SW 1271 (cell line): ENCODE measurements at regions not wholly inside any gene's neighbourhood (a gene's known extent, or its start where the extent isn't known, plus 50 kb on each side); places are given as distances from the start of the nearest gene placed in this dataset.
A peak's percentile ranks its signal among the peaks of the same experiment; 100 is the strongest.

Source experiments
- DNase-seq, 2 experiments: peaks; one replicate each; lab custom pipeline; 2025; lab: John Stamatoyannopoulos, UW

DNA sequence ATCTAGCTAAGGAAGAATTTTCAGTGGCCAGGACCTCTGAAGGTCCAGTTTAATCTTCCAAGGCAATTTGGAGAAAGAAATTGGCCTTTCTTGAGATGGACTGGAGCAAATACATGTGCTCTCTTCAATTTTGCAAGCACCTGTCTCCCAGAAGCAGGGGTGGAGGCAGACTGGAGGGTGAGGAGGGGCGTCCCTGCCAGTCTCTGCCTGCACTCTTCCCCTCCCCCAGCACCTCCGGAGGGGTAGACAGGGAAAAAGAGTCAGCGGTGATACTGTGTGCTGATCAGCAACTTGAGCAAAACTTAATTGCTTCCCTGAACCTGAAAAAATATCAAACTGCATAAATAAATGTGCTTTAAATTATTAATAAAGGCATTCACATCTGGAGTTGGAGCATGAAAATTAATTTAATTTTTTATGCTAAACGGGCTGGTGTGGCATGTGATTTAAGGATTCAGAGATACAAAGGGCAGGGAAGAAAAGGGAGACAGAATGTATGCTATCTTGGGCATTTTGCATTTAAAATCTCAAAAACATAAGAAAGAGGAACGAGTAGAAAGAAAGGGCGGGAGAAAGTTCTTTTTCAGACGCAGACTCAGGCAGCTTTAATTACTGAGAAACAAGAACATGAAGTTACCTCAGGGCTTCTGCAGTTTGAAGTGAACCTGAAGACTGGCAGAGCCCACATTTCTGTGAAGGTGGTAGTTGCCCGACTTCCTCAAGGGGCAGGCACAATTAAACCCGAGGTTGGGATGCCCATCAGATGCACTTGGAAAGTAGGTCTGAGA lies 319.7 kb downstream of the UACA start:
- no peak for DNase-seq

DNA sequence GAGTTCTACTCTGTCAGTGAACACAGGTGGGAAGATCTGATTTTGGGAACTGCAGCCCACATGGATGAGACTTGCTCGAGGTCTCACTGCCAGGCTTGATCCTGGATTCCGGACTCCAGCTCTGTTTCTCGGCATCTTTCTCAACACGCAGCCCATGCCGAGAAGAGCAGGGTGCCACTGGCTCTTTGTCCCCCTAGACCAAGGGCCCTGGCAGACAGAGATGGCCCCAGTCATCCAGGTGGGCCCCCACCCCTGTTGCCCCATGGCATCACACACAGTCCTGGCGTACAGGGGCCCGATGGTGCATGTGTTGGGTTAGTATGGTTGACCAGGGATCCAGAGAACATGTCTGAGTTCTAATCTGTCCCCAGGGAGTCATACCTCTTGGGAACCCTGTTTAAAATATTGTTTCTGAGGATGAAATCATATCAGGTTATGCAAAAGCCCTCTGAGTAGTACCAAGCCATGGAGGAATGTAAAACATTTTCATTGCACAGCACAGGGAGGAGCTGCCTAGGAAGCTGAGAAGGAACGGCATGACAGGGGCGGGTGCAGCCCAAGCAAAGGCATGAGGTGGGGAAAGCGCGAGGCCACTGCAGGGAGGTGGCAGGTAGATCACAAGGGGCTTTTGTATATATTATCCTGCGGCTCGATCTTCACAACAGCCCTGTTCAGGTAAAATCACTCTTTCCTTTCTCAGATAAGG lies 320.6 kb downstream of the UACA start:
- DNase-seq = no peak

DNA sequence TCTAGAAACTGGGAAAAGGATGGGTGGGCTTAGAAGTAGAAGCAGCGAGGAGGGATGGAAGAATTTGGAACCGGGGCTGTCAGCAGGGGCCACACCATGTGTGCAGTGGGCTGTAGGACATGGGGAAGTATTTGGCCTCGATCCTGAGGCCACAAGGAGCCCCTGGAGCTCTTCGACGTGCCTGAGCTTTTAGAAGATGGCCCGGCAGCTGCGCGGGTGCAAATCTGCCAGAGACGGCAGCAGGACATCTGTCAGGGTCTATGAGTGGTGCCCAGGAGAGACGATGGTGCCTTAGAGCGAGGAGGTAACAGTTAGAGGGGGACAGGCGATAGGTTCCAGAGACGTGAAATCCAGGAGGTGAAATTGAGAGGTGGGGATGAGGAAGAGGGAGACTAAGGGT lies 321.1 kb downstream of the UACA start:
- DNase-seq = no peak

DNA sequence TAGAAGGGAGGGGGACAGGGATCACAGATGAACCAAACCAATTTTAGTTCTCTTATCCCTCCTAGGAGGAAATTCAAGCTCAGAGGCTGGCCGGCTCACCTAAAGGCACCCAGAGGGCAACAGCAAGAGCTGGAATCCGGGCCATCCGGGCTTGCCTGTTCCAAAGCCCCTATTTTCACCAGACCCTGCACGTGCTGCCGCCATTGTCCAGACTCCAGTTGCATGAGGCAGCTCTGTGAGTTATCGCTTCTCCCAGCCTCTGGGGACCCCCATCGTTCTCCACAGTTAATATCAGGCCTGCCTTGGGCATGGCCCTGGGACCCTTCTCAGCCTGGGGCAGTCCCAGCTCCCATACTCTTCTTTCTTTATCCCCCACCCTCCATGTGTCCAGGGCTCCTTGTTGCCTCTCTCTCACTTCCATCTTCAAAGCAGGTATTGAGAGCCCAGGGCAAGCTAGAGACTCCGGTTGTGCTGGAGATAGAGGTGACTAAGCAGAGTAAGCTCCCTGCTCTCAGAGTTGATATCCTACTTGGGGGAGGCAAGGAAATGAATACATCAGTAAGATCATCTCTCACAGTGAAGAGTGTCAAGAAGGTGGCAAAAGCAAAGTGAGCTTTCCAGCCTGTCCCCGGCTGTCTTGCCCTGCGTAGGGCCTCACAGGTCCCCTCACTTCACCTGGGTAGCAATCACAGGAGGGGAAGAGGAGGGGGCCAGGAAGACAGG lies 322.8 kb downstream of the UACA start:
- DNase-seq = no peak

DNA sequence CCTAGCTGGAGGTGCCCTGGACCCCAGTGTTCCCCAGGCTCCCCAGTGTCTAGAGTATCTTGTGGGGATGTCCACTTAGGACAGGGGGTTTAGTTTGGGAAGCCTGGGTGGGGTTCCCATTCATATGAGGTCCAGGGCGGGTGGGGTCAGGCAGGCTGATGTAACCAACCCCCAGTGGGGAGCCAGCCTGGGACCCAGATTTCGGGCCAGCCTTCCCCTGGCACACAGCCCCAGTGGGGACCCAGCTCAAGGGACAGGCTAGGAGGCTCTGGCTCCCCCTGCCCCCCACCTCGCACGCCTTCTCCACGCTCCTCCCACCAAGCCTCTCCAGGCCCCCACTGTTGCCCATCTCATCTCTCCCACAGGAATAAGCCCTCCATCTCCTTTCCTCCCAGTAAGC lies 323.5 kb downstream of the UACA start:
- DNase-seq = no peak

DNA sequence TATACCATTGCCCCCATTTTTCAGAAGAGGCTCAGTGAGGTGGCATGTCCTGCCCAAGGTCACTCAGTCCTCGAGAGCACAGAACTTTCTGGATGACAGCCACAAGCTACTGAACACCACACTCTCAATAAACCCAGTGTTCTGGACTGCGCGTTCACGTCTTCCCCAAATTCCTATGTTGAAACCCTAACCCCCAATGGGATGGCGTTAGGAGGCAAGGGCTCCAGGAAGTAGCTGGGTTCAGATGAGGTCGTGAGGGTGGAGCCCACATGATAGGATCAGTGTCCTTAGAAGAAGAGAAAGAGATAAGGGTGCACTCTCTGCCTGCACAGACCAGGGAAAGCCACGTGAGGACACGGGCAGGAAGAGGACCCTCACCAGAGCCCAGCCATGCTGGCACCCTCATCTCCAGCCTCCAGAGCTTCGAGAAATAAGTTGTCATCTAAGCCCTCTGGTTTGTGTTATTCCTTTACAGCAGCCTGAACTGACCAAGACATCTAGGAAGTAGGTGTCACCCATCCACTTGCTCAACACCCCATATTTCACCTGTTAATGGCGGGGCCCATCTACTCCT lies 324.0 kb downstream of the UACA start:
- no peak for DNase-seq

DNA sequence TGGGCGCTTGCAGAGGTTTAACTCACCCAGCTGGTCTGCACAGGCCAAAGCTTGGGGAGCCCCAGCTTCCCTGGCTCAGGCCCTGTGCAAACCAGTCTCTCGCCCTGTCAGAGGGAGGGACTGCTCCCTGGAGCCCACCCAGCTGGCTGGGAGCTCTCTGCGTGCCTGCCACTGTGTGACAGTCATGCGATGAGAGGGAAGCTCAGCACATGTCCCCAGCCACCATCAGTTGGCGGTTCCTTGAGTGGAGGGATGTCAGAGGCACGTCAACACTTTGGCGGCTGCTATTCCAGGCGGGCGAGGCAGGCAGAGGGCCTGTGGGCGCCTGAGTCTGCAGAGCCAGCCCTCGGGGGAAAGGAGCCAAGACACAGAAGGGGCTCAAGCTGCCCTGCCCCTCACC lies 324.6 kb downstream of the UACA start:
- DNase-seq = no peak

DNA sequence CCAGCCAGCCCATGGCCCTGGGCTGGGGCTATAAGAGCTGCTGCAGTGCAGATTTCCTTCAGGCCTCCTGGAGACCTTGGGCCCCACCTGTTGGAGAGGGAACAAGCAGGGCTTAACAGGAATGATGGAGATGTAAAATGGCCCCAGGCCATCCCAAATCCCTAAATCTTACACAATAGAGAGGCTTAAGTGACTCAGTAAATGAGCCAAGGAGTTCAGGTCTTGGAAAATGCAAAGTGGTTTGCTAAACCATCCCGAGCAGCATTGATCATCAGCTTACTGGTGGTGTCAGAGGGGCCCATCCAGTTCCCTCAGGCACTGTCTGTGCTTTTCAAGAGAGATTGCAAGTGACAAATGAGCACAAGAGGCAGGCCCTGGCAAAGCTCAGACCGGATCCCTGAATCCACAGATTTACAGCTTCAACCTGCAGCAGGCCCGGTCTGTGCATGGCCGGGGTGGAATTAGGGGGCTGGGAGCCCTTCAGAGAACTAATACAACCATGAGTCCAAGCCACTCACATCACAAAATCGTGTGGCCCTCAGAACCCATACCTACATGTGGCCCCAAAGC lies 325.4 kb downstream of the UACA start:
- DNase-seq = no peak

DNA sequence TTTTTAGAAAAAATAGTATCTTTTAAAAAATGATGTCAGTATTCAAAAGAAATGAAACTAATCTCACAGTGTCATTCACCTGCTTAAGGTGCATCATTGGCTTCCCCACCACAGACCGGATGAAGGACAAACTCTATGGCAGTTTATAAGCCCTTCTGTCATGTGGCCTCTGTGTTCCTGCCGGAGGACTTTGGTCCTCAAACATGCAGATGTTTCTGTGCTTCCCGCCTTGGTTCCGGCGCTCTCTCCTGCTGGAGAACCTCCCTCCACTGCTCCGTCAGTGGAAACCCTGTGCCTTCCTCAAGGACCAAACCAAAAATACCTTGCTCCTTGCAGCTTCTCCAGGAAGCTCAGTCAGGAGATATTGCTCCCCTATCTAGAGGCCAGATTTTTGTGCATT lies 326.3 kb downstream of the UACA start:
- DNase-seq = no peak

DNA sequence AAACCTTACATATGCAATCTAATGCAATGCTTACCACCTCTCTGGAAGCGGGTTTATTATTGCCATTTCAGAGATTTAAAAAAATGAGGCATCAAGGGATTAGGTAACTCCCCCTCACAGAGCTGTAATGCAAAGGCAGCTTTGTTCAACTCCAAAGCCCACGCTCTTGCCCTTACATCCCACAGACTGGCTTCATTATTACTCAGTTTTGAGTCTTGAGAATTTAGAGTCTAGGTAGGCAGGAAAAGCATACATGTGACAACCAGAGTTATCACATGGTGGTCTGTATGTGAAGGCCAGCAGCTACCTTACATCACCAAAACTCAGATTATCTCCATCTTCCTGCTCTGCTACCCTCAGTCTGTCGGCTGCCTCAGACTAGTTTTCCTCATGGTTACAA lies 326.9 kb downstream of the UACA start:
- DNase-seq = no peak

DNA sequence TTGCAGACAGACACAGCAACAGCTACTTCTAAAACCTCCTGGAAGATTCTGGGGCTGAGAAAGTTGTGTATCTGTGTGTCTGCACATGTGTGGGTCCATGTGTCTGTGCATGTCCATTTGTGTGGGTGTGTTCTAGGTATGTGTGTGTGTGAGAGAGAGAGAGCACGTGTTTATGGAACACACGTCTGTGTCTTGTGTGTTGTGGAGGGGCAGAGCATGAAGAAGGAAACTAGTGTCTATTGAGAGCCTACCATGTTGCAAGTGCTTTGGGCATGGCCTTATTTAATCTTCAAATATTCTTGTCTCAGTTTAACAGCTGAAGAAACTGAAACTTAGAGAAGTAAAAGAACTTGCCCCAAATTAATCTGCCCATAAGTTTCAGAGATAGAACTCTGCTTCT lies 327.5 kb downstream of the UACA start:
- no peak for DNase-seq

DNA sequence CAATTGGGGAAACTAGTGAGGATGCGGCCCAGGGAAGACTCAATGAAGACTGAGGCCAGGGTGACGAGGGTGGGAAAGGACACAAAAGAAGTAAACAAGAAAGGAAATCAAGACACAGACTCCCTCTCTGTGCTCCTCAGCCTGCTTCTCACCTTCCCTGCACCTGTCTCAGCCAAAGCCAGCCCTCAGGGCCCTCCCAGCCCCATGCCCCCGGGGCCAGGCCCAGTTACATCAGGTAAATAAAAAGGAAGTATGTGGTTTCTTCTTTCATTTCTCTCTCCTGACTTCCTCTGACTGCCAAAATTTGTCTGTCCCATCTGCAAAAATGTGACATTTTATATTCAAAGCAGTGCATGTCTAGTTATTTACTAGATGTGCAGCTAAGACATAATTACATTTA lies 328.0 kb downstream of the UACA start:
- no peak for DNase-seq

DNA sequence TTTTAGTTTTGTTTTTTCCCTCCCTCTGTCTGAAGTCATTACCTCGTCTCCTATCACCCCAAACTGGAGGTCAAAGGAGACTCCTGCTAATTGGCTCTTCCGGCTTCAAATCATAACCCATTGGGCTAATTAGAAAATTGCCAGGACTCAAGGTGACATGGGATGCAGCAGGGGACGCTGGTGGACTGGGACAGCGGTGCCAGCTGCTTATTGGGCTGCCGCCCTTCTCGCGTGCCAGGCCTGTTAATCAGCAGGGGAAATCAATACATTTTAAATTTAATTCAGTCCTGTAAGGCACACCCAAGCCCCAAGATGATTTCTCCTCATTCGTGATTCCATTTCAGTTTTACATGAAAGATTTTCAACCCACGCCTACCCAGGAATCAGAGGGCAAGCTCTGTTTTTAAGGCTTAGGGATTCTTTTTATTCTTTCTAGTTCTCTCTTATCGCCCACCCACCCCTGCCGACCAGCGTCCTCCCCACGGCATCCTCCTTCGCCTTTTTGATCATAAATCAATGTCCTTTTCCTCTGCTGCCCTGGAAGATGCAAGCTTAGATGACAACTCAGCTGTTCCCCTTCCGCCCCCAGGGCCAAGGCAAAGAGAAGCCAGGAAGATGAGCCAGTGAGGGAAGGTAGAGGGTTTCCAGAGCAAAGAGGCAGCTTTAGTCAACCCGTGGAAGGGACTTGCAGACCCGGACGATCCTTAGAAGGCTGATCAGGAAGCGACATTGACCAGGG lies 329.6 kb downstream of the UACA start:
- DNase-seq = no peak

DNA sequence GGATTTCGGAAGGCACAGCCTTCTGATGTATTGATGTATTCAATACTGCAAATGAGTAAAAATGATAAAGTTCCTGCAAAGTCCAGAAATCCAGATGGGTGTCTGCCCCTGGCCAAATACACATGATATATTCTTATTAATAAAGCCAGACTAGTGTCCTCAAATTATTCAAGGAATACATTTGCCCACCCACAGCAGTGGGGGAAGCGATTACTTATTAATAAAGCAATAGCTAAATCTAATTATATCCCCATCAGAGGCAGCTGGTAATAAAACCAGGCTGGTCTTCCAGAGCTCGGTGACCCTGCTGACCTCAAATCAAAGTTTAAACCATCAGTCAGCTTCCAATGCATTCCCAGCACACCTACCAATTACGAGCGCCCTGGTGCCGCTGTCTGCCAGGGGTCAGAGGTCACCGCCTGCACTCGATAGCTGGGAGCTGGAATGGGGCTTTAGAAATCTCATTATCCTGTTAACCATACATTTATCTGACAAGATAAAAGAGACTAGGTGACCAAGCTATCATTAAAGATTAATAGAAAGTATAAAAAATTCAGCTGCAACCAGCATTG lies 330.3 kb downstream of the UACA start:
- no peak for DNase-seq

DNA sequence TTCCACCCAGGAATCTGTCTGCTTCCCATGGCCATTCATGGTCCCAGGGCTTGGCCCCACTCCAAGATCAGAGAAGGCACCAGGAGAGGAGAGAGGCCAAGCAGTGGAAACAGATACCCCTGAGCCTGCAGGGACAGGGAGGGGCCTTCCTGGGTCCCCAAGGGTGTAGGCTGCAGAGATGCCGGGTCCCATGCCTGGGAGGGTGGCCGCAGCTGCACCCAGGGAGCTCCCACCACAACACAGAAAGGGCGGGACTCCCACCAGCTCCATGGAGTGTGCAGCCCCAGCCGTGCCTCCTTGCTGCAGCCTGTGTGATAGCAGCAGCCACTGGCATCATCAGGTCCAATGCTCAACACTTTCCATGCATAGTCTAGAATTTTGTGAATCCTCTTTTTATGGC lies 331.5 kb downstream of the UACA start:
- DNase-seq = no peak

DNA sequence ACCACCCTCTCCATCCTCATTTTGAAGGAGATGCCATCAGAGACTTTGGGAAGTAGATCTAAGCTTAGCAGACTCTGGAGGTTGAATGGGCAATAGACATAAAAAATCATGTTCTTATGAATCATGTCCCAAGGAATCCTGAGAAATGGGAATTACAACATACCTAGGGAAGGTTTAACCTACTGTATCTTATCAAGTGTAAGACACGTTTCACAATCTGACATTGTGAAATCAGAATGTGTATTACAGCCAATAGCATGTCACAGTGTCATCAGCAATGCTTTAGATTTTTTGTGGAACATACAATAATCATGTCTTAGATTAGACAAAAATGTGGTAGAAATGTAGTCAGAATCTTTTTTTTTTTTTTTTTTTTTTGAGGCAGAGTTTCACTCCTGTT lies 332.4 kb upstream of the TLE3 start:
- peak in 1 of 2 experiments; percentile 37 for DNase-seq

DNA sequence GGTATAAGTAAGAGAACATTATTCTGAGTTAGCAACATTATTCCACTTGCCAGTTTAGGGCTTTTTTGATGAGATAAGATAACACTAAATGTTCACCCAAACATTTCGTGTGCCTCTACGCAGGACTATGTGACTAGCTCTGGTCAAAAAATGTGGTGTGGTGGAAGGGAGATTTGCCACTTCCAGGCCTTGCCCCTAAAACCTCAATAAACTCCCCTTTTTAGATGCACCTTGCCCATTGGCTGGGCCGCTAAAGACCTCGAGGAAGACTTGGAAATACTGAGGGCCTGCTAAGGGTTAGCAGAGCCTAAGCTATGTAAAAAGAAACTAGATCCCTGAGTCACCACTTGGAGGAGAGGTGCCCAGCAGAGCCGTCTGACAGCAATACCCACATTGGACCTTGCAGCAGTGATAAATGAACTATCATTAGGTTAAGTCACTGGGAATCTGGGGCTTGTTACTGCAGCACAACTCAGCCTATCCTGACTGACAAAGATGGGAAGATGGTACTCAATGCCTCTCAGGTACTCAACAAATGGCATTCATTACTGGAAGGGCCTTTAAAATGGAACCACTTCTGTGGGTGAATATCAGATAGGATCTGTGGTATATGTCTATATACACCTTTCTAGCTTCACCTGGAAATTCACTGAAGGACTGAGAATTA lies 331.5 kb upstream of the TLE3 start:
- DNase-seq = no peak

DNA sequence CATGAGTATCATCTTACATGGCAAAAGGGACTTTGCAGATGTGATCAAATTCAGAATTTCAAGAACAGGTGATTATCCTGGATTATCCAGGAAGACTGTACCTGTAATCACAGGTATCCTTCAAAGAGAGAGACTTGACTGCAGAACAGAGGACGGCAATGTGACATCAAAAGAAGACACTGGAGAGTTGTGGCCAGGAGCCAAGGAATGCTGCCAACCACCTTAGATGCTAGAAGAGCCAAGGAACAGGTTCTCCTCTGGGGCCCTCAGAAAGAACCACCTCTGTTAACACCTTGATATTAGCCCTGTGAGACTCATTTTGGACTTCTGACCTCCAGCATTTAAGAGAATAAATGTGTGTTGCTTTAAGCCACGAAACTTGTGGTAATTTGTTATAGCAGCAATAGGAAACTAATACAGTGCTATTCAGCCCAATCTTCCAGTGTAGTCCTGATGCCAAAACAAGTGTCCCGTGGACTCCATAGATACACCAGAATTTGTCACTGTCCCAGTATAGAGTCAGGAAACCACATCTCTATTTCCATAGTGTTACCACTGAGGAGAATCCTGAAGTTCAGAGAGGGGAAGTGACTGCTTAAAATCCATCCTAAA lies 330.6 kb upstream of the TLE3 start:
- DNase-seq = no peak

DNA sequence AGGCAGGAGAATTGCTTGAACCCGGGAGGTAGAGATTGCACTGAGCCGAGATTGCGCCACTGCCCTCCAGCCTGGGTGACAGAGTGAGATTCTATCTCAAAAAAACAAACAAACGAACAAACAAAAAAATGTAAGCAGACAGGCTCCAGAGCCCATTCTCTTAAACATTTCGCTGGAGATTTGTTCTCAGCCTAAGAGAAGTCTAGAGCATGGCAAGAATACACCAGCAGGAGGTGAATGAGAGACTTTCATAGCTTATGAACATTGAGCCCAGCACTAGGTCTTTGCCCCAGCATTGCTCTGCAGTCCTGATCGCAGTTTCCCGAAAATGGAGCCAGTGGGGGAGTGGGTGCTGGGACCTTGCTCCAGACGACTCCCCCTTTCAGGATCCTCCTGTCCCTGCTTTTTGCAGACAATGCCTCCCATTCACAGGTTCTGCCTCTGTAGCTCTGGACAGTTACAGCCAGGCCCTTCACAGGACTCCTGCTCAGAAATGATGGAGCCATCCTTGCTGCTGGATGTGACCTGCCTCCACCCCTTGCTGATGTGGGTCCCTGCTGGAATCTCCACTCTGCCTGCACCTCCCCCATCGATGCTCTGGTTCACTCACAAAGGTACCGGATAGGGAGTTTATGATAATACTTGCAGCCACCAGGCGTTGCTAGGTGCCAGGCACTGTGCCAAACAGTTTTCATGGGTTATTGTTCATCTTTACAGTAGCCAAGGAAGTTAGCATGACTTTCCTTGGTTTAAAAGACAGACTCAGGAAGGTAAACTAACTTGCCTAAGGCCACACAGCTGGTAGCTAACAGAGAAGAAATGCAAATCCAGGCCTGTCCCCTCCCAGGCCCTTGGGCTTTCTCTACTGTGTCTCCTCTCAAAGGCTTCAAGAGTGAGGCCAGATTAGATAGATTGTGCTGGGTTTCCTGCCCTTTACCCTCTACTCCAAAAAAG lies 329.7 kb upstream of the TLE3 start:
- DNase-seq = no peak
